SKM-1 treated with dmso at 0.1 percent for 144 hours (cell line): ENCODE measurements at regions not wholly inside any gene's neighbourhood (a gene's known extent, or its start where the extent isn't known, plus 50 kb on each side); places are given as distances from the start of the nearest gene placed in this dataset.

Source experiments
- DNase-seq: peaks from one replicate; lab custom pipeline; 2025; ENCODE audit not compliant: unreplicated experiment; lab: John Stamatoyannopoulos, UW

- no peak for DNase-seq
These were observed 60.0 kb downstream of the PRL start for GRCh38 chr6:22236626-22237414.
